ENCODE measurements at regions not wholly inside any gene's neighbourhood (a gene's known extent, or its start where the extent isn't known, plus 50 kb on each side); places are given as distances from the start of the nearest gene placed in this dataset.

DNA sequence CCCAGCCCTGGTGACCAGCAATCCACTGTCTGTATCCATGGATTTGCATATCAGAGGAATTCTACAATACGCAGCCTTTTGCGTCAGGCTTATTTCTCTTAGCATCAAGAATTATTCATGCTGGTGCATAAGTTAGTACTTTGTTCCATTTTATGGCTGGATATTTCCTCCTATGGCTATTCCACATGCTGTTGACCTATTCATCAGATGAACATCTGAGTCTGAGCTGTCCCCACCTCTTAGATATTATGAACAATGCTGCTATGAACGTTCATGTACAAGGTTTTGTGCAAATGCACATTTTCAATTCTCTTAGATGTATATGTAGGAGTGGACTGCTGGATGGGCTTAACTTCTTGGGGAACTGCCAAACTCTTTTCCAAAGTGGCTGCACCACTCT is 79.0 kb upstream of the CST7 start:
- H3K4me2 ChIP-seq (ENCODE audit: low read length), result no peak overlapping the region
- H3K4me1 ChIP-seq (ENCODE audit: control insufficient read depth, insufficient read depth, low read length), result no peaks in the 10 kb centered on the region
- no peaks in the 10 kb centered on the region for H3K9me3 ChIP-seq (replicated peaks; ENCODE audit: low read length)
- H3K27me3 ChIP-seq (ENCODE audit: control insufficient read depth, insufficient read depth, low read length), result no peaks in the 10 kb centered on the region
- H3K4me3 ChIP-seq (ENCODE audit: low read length), result no peak overlapping the region
- H3K36me3 ChIP-seq (ENCODE audit: insufficient read depth, low read length), result no peaks in the 10 kb centered on the region
- H3K9ac ChIP-seq (ENCODE audit: low read depth, low read length), result no peak overlapping the region

DNA sequence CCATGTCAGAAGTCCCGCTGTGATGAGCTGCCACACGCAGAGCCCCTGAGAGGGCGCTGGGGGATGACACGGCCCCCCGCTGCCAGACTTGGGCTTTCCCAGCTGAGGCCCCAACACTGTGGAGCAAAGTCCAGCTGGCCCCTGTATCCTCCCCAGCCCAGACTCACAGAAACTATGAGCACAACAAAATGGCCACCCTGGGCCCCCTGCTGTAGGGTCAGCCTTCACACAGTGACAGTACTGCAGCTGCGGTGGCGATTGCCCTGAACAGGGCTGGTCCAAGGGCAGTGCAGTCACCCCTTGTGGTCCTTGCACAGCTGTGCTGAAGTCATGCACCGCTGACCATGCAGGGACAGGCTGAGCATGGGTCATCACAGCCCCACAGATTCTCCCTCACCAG is 78.2 kb upstream of the CST7 start:
- Histone ChIP-seq H3K9me3 (replicated peaks; ENCODE audit: low read length) (no peaks in the 10 kb centered on the region), H3K4me1 (ENCODE audit: control insufficient read depth, insufficient read depth, low read length) (no peaks in the 10 kb centered on the region), H3K4me2 (ENCODE audit: low read length) (no peak overlapping the region), H3K36me3 (ENCODE audit: insufficient read depth, low read length) (no peaks in the 10 kb centered on the region), H3K9ac (ENCODE audit: low read depth, low read length) (no peak overlapping the region), H3K27me3 (ENCODE audit: control insufficient read depth, insufficient read depth, low read length) (no peaks in the 10 kb centered on the region), H3K4me3 (ENCODE audit: low read length) (no peak overlapping the region)

DNA sequence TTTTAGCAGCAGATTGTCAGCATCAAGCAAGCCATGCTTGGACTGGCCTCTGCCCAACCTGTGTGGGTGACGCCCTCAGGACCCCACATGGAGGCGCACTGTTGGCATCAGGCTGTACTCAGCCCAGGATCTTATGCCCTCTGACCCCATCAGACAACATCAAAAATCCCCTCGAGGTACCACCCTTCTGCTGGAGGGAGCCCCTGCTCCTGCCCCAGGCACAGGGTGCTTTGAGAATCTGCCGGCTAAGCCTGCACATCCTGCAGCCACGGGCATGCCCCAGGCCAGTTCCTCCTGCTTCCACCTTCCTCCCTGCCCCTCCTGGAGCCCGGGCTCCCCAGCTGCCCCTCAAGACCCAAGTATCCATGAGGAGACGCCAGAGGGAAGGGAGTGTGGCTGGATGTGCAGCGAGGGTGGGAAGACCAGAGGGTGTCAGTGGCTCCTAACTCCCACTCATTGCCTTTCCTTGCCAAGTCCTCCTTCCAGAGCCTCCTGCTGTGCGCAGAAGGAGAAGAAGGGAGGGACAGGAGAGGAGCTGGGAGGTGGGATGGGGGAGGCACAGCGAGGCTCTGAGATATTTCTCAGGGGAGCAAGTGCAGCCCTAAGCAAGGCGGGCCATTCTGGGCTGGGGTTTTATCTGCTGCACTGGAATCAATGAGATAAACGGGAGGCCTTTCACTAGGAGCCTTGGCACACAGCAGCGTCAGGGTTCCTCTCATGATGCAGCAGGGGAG is 77.4 kb upstream of the CST7 start:
- no peak overlapping the region for H3K4me3 ChIP-seq (ENCODE audit: low read length)
- H3K9me3 ChIP-seq (replicated peaks; ENCODE audit: low read length), result no peaks in the 10 kb centered on the region
- no peak overlapping the region for H3K9ac ChIP-seq (ENCODE audit: low read depth, low read length)
- H3K36me3 ChIP-seq (ENCODE audit: insufficient read depth, low read length), result no peaks in the 10 kb centered on the region
- no peaks in the 10 kb centered on the region for H3K27me3 ChIP-seq (ENCODE audit: control insufficient read depth, insufficient read depth, low read length)
- no peak overlapping the region for H3K4me2 ChIP-seq (ENCODE audit: low read length)
- no peaks in the 10 kb centered on the region for H3K4me1 ChIP-seq (ENCODE audit: control insufficient read depth, insufficient read depth, low read length)

DNA sequence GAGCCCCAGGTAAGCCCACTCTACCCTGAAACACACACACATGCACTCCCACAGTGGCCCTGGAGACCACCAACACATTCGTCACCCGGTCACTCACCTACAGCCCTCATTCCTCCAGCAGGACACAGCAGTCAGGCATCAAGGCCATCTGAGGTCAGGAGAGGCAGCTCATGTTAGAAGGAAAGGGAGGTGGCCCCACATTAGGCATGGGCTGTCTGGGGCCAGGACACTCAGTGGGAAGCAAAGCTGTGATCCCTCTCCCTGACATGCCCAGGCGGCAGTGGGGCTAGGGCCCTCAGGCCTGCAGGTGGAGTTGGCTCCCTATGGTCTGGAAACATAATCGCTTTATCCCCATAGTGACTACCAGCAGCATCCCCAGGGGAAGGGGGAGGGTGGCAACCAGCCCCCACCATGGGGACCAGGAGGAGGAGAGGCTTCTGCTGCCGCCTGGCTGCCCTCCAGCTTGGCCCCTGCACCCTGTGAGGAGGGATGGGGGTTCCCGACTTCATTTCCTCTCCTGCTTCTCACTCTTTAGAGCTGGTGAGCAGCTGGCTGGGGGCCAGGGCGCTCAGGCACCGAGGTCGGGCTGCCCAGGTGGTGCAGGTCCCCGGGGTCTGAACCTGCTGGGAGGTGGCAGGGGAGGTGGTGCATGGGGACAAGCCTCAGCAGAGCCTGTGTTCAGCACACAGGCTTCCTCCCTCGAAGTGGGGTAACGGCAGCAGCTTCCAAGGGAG is 76.6 kb upstream of the CST7 start:
- Histone ChIP-seq H3K4me2 (ENCODE audit: low read length) (no peak overlapping the region), H3K36me3 (ENCODE audit: insufficient read depth, low read length) (no peaks in the 10 kb centered on the region), H3K9ac (ENCODE audit: low read depth, low read length) (no peak overlapping the region), H3K4me3 (ENCODE audit: low read length) (no peak overlapping the region), H3K9me3 (replicated peaks; ENCODE audit: low read length) (no peaks in the 10 kb centered on the region), H3K27me3 (ENCODE audit: control insufficient read depth, insufficient read depth, low read length) (no peaks in the 10 kb centered on the region), H3K4me1 (ENCODE audit: control insufficient read depth, insufficient read depth, low read length) (no peaks in the 10 kb centered on the region)

DNA sequence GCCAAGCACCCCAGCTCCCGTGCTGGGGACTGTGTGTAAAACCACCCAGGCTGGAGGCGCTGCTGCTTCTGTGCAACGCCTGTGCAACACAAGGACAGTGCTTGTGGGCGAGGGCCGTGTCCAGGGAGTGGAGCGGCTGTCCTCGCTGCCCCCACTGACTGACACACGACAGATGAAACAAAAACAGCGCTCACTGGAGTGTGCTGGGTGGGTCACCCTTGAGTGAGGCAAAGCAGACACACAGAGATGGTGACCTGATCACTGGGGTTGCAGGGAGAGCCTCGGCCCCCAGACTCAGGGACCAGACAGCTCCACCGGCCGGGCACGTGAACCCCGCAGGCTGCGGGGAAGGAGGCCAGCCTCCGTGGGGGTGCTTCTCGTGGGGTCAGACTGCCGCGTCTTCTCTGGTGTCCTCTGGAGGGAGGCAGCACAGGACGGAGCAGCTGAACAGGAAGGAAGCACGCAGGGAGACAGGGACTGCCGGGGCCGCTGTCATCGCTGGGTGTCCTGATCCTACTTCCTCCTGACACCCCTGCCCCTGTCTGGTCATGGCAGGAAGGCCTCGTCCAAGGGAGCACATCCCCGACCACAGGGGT is 75.9 kb upstream of the CST7 start:
- H3K4me1 ChIP-seq (ENCODE audit: control insufficient read depth, insufficient read depth, low read length), result no peaks in the 10 kb centered on the region
- H3K9ac ChIP-seq (ENCODE audit: low read depth, low read length), result no peak overlapping the region
- H3K27me3 ChIP-seq (ENCODE audit: control insufficient read depth, insufficient read depth, low read length), result no peaks in the 10 kb centered on the region
- no peak overlapping the region for H3K4me3 ChIP-seq (ENCODE audit: low read length)
- no peaks in the 10 kb centered on the region for H3K36me3 ChIP-seq (ENCODE audit: insufficient read depth, low read length)
- no peak overlapping the region for H3K4me2 ChIP-seq (ENCODE audit: low read length)
- no peaks in the 10 kb centered on the region for H3K9me3 ChIP-seq (replicated peaks; ENCODE audit: low read length)

DNA sequence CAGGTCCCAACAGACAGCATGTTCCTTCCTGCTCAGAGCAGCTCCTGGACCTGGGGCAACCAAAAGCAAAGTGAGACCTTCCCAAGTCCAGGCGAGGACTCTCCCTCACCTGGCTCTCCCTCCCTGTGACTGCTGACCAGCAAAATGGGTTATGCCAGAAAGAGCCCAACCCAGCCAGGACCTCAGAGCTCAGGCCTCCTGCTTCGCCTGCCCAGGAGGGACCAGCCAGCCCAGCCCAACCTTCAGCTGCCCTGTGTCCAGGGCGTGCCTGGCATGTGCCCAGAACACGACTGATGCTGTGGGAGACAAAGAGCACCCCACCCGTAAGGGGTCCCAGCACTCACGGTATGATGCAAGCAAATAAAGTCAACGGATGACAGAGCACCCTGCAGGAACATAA is 74.0 kb upstream of the CST7 start:
- Histone ChIP-seq H3K4me3 (ENCODE audit: low read length) (no peak overlapping the region), H3K9me3 (replicated peaks; ENCODE audit: low read length) (no peaks in the 10 kb centered on the region), H3K4me2 (ENCODE audit: low read length) (no peak overlapping the region), H3K9ac (ENCODE audit: low read depth, low read length) (no peak overlapping the region), H3K36me3 (ENCODE audit: insufficient read depth, low read length) (no peaks in the 10 kb centered on the region), H3K27me3 (ENCODE audit: control insufficient read depth, insufficient read depth, low read length) (no peaks in the 10 kb centered on the region), H3K4me1 (ENCODE audit: control insufficient read depth, insufficient read depth, low read length) (no peaks in the 10 kb centered on the region)

DNA sequence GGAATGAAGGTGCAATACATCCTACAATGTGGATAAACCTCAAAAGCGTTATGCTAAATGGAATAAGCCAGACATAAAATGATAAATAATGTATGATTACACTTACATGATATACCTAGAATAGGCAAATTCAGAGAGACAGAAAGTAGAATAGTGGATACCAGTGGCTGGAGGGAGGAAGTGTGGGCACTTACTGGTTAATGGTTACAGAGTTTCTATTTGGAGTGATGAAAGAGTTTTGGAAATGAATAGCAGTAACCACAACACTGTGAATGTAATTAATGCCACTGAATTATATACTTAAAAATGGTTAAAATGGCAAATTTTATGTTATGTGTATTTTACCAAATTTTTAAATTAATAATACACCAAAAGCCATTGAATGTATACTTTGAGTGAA is 71.4 kb upstream of the CST7 start:
- Histone ChIP-seq H3K4me1 (ENCODE audit: control insufficient read depth, insufficient read depth, low read length) (no peaks in the 10 kb centered on the region), H3K4me3 (ENCODE audit: low read length) (no peak overlapping the region), H3K4me2 (ENCODE audit: low read length) (no peak overlapping the region), H3K9me3 (replicated peaks; ENCODE audit: low read length) (no peaks in the 10 kb centered on the region), H3K36me3 (ENCODE audit: insufficient read depth, low read length) (no peaks in the 10 kb centered on the region), H3K9ac (ENCODE audit: low read depth, low read length) (no peak overlapping the region), H3K27me3 (ENCODE audit: control insufficient read depth, insufficient read depth, low read length) (no peaks in the 10 kb centered on the region)

DNA sequence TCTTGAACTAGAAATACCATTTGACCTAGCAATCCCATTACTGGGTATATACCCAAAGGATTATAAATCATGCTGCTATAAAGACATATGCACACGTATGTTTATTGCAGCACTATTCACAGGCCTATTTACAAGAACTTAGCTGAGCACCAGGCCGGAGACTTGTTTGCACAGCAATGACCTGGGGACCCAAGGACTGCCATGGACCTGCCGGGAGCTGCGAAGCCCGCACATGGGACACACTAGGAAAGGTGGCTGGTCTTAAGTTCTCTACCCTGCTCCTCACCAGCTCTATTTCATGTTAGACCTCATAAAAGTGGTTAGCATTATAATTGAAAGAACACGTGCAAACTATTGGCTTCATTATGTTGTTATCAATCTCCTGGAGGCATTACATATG is 70.4 kb upstream of the CST7 start:
- Histone ChIP-seq H3K27me3 (ENCODE audit: control insufficient read depth, insufficient read depth, low read length) (peaks cover under 1% of the 10 kb centered on the region), H3K4me3 (ENCODE audit: low read length) (no peak overlapping the region), H3K9ac (ENCODE audit: low read depth, low read length) (no peak overlapping the region), H3K4me2 (ENCODE audit: low read length) (no peak overlapping the region), H3K36me3 (ENCODE audit: insufficient read depth, low read length) (no peaks in the 10 kb centered on the region), H3K9me3 (replicated peaks; ENCODE audit: low read length) (no peaks in the 10 kb centered on the region), H3K4me1 (ENCODE audit: control insufficient read depth, insufficient read depth, low read length) (no peaks in the 10 kb centered on the region)

DNA sequence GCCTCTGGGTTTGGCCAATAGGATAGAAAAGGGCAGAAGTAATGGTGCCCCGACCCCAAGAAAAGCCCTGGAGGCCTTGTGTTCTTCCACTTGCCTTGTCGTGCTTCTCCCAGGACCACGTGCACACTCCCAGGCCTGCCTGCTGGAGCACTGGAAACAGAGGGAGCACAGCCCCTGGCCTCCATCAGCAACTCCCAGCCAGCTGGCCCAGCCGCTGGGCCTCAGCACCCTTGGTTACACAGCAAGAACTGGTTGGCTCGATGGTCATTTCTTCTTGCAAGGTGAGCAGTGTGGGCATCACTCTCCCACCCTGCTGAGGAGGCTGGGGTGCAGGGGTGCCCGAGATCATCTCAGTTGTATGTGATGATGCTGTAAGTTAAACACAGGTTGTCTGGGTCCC is 69.2 kb upstream of the CST7 start:
- Histone ChIP-seq H3K4me3 (ENCODE audit: low read length) (no peak overlapping the region), H3K9me3 (replicated peaks; ENCODE audit: low read length) (no peaks in the 10 kb centered on the region), H3K4me1 (ENCODE audit: control insufficient read depth, insufficient read depth, low read length) (no peaks in the 10 kb centered on the region), H3K36me3 (ENCODE audit: insufficient read depth, low read length) (no peaks in the 10 kb centered on the region), H3K27me3 (ENCODE audit: control insufficient read depth, insufficient read depth, low read length) (peaks cover 7% of the 10 kb centered on the region), H3K9ac (ENCODE audit: low read depth, low read length) (no peak overlapping the region), H3K4me2 (ENCODE audit: low read length) (no peak overlapping the region)

DNA sequence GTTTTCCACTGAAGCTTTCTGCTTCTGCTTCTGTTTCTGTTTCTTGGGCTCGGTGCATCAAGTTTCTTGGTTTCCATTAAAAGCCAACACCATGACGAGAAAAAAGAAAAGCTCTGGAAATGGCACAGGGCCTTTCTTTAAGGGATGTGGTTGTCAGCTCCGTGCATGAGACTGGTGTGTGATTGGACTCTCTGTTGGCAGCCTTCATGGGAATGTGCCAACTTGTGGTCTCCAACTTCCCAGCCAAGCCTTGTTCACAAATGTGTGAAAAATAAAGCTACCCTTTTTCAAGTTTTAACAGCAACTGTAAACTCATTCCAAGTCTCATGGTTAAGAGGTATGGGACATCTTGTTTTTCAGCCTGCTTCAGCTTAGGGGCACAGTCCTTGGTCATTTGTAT is 68.7 kb upstream of the CST7 start:
- Histone ChIP-seq H3K4me1 (ENCODE audit: control insufficient read depth, insufficient read depth, low read length) (no peaks in the 10 kb centered on the region), H3K27me3 (ENCODE audit: control insufficient read depth, insufficient read depth, low read length) (peaks cover 7% of the 10 kb centered on the region), H3K4me2 (ENCODE audit: low read length) (no peak overlapping the region), H3K9ac (ENCODE audit: low read depth, low read length) (no peak overlapping the region), H3K4me3 (ENCODE audit: low read length) (no peak overlapping the region), H3K9me3 (replicated peaks; ENCODE audit: low read length) (no peaks in the 10 kb centered on the region), H3K36me3 (ENCODE audit: insufficient read depth, low read length) (no peaks in the 10 kb centered on the region)

DNA sequence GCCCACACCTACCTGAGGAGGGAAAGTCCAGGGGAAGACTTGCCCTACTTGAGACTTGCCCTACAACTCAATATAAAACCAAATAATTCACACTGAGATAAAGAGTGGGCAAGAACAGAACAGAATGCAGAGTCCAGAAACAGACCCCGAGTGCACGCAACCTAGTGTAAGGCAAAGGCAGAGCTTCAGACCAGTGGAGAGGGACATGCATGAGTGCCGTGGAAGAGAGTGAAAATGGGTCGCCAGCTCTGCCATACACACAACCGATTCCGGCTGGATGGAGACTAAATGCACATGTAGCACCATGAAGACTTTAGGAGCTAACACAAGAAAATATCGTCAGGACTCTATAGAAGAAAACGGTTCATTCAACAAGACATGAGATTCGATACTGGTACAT is 58.8 kb upstream of the CST7 start:
- H3K9ac ChIP-seq (ENCODE audit: low read depth, low read length), result no peak overlapping the region
- no peaks in the 10 kb centered on the region for H3K9me3 ChIP-seq (replicated peaks; ENCODE audit: low read length)
- peaks cover 3% of the 10 kb centered on the region for H3K27me3 ChIP-seq (ENCODE audit: control insufficient read depth, insufficient read depth, low read length)
- H3K36me3 ChIP-seq (ENCODE audit: insufficient read depth, low read length), result no peaks in the 10 kb centered on the region
- H3K4me1 ChIP-seq (ENCODE audit: control insufficient read depth, insufficient read depth, low read length), result no peaks in the 10 kb centered on the region
- H3K4me2 ChIP-seq (ENCODE audit: low read length), result no peak overlapping the region
- H3K4me3 ChIP-seq (ENCODE audit: low read length), result no peak overlapping the region

Measured in skeletal muscle satellite cell (primary cell).